Activated B cell treated with CpG ODN at 0.5 μM for 24 hours (primary cell): ENCODE measurements at regions not wholly inside any gene's neighbourhood (a gene's known extent, or its start where the extent isn't known, plus 50 kb on each side); places are given as distances from the start of the nearest gene placed in this dataset.

Source experiments
- ATAC-seq: fragments of 200-7000 bp; cut with Tn5 transposase; one replicate; pipeline ENCODE4 v1.10.0; 2021; ENCODE audit warnings: low read depth, mild to moderate bottlenecking, moderate library complexity
- CTCF ChIA-PET: fragments of 350-600 bp; sonication (Branson Sonifier 250); formaldehyde crosslinking; loops from one replicate; lab custom pipeline; 2021; ENCODE audit warnings: antibody characterized with exemption; lab: Charles Lee
- POLR2A ChIA-PET: fragments of 350-600 bp; sonication (Branson Sonifier 250); formaldehyde crosslinking; loops from one replicate; lab custom pipeline; 2021; ENCODE audit warnings: antibody characterized with exemption; lab: Charles Lee
- DNase-seq: peaks from one replicate; pipeline ENCODE4 v3.0.0; 2022
- H3K27ac Mint-ChIP-seq: one replicate; pipeline ENCODE4 v1.8.0; 2020; ENCODE audit warnings: mixed read lengths
- H3K27me3 Mint-ChIP-seq: one replicate; pipeline ENCODE4 v1.8.0; 2021; ENCODE audit warnings: mixed read lengths
- H3K36me3 Mint-ChIP-seq: one replicate; pipeline ENCODE4 v1.8.0; 2021; ENCODE audit warnings: low read depth, mixed read lengths
- H3K4me1 Mint-ChIP-seq: one replicate; pipeline ENCODE4 v1.8.0; 2021; ENCODE audit warnings: mixed read lengths
- H3K4me3 Mint-ChIP-seq: one replicate; pipeline ENCODE4 v1.8.0; 2020; ENCODE audit warnings: mild to moderate bottlenecking, mixed read lengths
- H3K9me3 Mint-ChIP-seq: one replicate; pipeline ENCODE4 v1.8.0; 2020; ENCODE audit warnings: mixed read lengths
- intact Hi-C: fragments of 100-400 bp; cut with micrococcal nuclease; formaldehyde crosslinking; loops from one replicate; pipeline ENCODE4 v1.15.1; 2024
- TF ChIP-seq, protein P1 (sequence below): fragments of 200-600 bp; IDR thresholded peaks from one replicate; pipeline ENCODE4 v1.8.0; 2022; ENCODE audit warnings: antibody characterized with exemption, mild to moderate bottlenecking

GRCh38 chr16:6946106-6946505 is 386.5 kb upstream of the RBFOX1 start:
- TF ChIP-seq, protein P1, sequence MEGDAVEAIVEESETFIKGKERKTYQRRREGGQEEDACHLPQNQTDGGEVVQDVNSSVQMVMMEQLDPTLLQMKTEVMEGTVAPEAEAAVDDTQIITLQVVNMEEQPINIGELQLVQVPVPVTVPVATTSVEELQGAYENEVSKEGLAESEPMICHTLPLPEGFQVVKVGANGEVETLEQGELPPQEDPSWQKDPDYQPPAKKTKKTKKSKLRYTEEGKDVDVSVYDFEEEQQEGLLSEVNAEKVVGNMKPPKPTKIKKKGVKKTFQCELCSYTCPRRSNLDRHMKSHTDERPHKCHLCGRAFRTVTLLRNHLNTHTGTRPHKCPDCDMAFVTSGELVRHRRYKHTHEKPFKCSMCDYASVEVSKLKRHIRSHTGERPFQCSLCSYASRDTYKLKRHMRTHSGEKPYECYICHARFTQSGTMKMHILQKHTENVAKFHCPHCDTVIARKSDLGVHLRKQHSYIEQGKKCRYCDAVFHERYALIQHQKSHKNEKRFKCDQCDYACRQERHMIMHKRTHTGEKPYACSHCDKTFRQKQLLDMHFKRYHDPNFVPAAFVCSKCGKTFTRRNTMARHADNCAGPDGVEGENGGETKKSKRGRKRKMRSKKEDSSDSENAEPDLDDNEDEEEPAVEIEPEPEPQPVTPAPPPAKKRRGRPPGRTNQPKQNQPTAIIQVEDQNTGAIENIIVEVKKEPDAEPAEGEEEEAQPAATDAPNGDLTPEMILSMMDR: no peak
- DNase-seq: no peak
- ChIA-PET POLR2A (no interaction called here), CTCF (no interaction called here)
- Mint-ChIP-seq H3K9me3 (peaks cover 7% of the 10 kb centered on the region), H3K27me3 (no peaks in the 10 kb centered on the region), H3K4me3 (no peak overlapping the region), H3K27ac (no peak overlapping the region), H3K36me3 (no peaks in the 10 kb centered on the region), H3K4me1 (no peaks in the 10 kb centered on the region)
- intact Hi-C loops: no loop called here
- no peak for ATAC-seq

GRCh38 chr16:6940968-6941367 is 391.7 kb upstream of the RBFOX1 start:
- ATAC-seq: no peak
- H3K4me1 Mint-ChIP-seq: no peaks in the 10 kb centered on the region
- no peak overlapping the region for H3K4me3 Mint-ChIP-seq
- DNase-seq: no peak
- CTCF ChIA-PET: no interaction called here
- H3K9me3 Mint-ChIP-seq: peaks cover 7% of the 10 kb centered on the region
- H3K27me3 Mint-ChIP-seq: no peaks in the 10 kb centered on the region
- intact Hi-C loops: no loop called here
- H3K27ac Mint-ChIP-seq: no peak overlapping the region
- no peaks in the 10 kb centered on the region for H3K36me3 Mint-ChIP-seq
- TF ChIP-seq, protein P1: no peak
- POLR2A ChIA-PET: no interaction called here

DNA sequence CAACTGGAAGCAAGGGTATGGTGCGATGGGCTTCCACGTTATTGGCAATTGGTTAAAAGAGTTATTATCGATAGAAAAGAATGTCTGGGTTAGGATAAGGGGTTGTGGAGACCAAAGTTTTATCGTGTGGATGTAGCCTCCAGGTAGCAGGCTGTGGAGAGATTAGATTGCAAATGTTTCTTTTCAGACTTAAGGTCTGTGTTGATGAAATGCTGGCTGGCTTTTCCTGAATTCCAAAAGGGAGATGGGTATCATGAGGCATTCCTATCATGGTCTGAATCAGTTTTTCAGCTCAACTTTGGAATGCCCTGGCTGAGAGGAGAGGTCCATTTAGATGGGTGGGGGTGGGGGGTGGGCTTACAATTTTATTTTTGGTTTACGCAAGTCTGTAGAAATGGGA is 395.0 kb upstream of the RBFOX1 start:
- CTCF ChIA-PET: no interaction called here
- no peak overlapping the region for H3K4me3 Mint-ChIP-seq
- POLR2A ChIA-PET: interaction anchor here (0.7 kb wide), 1 partner anchor 10 kb away, joined by 6 read pairs; no protein-coding TSS in a partner anchor
- no peaks in the 10 kb centered on the region for H3K36me3 Mint-ChIP-seq
- TF ChIP-seq, protein P1: no peak
- DNase-seq (no peak), ATAC-seq (no peak)
- peaks cover 7% of the 10 kb centered on the region for H3K9me3 Mint-ChIP-seq
- no peak overlapping the region for H3K27ac Mint-ChIP-seq
- intact Hi-C loops: no loop called here
- no peaks in the 10 kb centered on the region for H3K4me1 Mint-ChIP-seq
- H3K27me3 Mint-ChIP-seq: no peaks in the 10 kb centered on the region

DNA sequence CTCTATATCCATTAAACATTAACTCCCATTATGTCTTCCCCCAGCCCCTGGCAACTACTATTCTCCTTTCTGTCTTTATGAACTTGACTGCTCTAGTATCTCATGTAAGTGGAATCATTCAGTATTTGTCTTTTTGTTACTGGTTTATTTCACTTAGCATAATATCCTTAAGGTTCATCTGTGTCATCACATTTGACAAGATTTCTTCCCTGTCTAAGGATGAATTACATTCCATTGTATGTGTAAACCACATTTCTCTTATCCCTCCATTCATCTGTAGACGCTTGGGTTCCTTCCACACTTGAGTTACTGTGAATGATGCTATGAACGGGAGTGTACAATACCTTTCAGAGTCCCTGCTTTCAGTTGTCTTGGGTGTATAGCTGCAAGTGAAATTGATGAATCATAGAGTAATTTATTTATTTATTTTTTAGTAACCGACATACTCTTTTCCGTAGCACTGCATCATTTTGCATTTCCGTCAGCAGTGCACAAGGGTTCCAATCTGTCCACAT is 399.7 kb upstream of the RBFOX1 start:
- no peaks in the 10 kb centered on the region for H3K27me3 Mint-ChIP-seq
- CTCF ChIA-PET: no interaction called here
- no peak for ATAC-seq

DNA sequence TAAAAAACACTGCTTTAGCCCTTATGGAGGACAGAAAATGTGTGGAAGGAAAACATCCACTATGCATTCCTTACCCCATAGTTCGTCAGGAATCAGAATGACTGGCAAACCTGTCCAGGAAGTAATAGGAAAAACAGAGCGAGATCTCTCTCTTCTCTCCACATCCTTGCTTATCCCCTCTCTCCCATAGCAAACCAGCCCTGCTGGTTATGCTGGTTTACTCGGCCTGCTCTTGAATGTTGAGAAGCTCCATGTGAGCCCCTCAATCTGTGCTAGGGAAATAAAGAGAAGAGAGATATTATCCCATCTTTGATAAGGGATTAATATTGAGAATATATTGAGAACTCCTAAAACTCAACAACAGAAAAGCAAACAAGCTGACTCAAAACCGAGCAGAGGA is 402.8 kb upstream of the RBFOX1 start:
- no peak for ATAC-seq
- intact Hi-C loops: no loop called here
- H3K4me1 Mint-ChIP-seq: no peaks in the 10 kb centered on the region
- no peaks in the 10 kb centered on the region for H3K27me3 Mint-ChIP-seq
- DNase-seq: no peak
- no peak overlapping the region for H3K27ac Mint-ChIP-seq
- POLR2A ChIA-PET: no interaction called here
- H3K36me3 Mint-ChIP-seq: no peaks in the 10 kb centered on the region
- no peak overlapping the region for H3K4me3 Mint-ChIP-seq
- H3K9me3 Mint-ChIP-seq: peaks cover 8% of the 10 kb centered on the region
- TF ChIP-seq, protein P1: no peak
- CTCF ChIA-PET: no interaction called here

More for the DNA sequence above, 399.7 kb upstream of the RBFOX1 start:
- no peak for DNase-seq
- Mint-ChIP-seq H3K4me3 (no peak overlapping the region), H3K4me1 (no peaks in the 10 kb centered on the region), H3K27ac (no peak overlapping the region), H3K9me3 (peaks cover 12% of the 10 kb centered on the region), H3K36me3 (no peaks in the 10 kb centered on the region)
- TF ChIP-seq, protein P1: no peak
- intact Hi-C loops: no loop called here
- POLR2A ChIA-PET: no interaction called here
